GM12891 (cell line): ENCODE measurements at regions not wholly inside any gene's neighbourhood (a gene's known extent, or its start where the extent isn't known, plus 50 kb on each side); places are given as distances from the start of the nearest gene placed in this dataset.

ENCODE experiments used
- POLR2A ChIP-seq: IDR thresholded peaks from 2 replicates; pipeline ENCODE4 v1.6.1; 2011; ENCODE audit warnings: low read depth, low read length, control low read depth
- POLR2AphosphoS5 ChIP-seq: IDR thresholded peaks from 2 replicates; pipeline ENCODE4 v1.6.1; 2011; ENCODE audit warnings: low read depth, low read length, control low read depth
- POU2F2 ChIP-seq: IDR thresholded peaks from 2 replicates; pipeline ENCODE4 v1.6.1; 2011; ENCODE audit warnings: low read depth, mild to moderate bottlenecking, control low read depth, low read length, moderate library complexity
- SPI1 ChIP-seq: IDR thresholded peaks from 2 replicates; pipeline ENCODE4 v1.6.1; 2011; ENCODE audit warnings: low read depth, low read length, control low read depth
- TAF1 ChIP-seq: IDR thresholded peaks from 2 replicates; pipeline ENCODE4 v1.6.1; 2011; ENCODE audit warnings: low read depth, low read length, control low read depth

DNA sequence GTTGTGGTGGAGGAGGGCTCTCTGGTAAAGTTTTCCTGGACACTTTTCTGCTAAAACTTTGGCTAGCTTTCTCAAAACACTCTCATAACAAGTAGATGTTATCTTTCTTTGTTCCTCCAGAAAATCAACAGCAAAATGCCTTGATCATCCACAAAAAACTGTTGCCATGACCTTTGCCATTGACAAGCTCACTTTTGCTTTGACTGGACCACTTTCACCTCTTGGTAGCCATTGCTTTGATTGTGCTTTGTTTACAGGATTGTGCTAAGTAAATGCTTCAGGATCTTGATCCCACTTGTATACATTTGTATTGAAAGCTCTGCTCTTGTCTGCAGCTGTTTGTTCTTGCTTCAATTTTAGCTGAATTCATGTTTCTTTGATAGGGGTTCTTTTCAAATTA, 143.9 kb upstream of the NR3C1 start:
- TF ChIP-seq POLR2A (no peak), POLR2AphosphoS5 (no peak), TAF1 (no peak), POU2F2 (no peak), SPI1 (no peak)
